H9 (cell line): ENCODE measurements at regions not wholly inside any gene's neighbourhood (a gene's known extent, or its start where the extent isn't known, plus 50 kb on each side); places are given as distances from the start of the nearest gene placed in this dataset.

Source experiments
- DNase-seq: peaks from one replicate; pipeline ENCODE4 v3.0.0-alpha.2; 2017
- H2AFZ ChIP-seq: one replicate; pipeline ENCODE4 v1.6.1; 2013; ENCODE audit warnings: mild to moderate bottlenecking, low read length, control low read depth, moderate library complexity
- H2AK5ac ChIP-seq: 2 replicates; pipeline ENCODE4 v1.6.1; 2013; ENCODE audit warnings: low read length, control low read depth, mixed read lengths; ENCODE audit not compliant: insufficient read length
- H2BK120ac ChIP-seq: one replicate; pipeline ENCODE4 v1.6.1; 2013; ENCODE audit warnings: low read depth, mild to moderate bottlenecking, low read length, control low read depth, inconsistent platforms; ENCODE audit not compliant: poor library complexity, severe bottlenecking
- H2BK12ac ChIP-seq: 2 replicates; pipeline ENCODE4 v1.6.1; 2013; ENCODE audit warnings: low read length, control low read depth, mixed read lengths, low read depth; ENCODE audit not compliant: insufficient read length
- H2BK15ac ChIP-seq: 2 replicates; pipeline ENCODE4 v1.6.1; 2013; ENCODE audit warnings: low read depth, low read length, control low read depth
- H2BK20ac ChIP-seq: one replicate; pipeline ENCODE4 v1.6.1; 2013; ENCODE audit warnings: low read depth, mild to moderate bottlenecking, low read length, control low read depth, inconsistent platforms; ENCODE audit not compliant: poor library complexity, severe bottlenecking
- H2BK5ac ChIP-seq: 2 replicates; pipeline ENCODE4 v1.6.1; 2013; ENCODE audit warnings: low read length, control low read depth, mixed read lengths; ENCODE audit not compliant: insufficient read length
- H3K14ac ChIP-seq: 2 replicates; pipeline ENCODE4 v1.6.1; 2013; ENCODE audit warnings: low read length, control low read depth; ENCODE audit not compliant: insufficient read depth
- H3K18ac ChIP-seq: 2 replicates; pipeline ENCODE4 v1.6.1; 2013; ENCODE audit warnings: low read depth, mild to moderate bottlenecking, mixed read lengths, low read length, control low read depth; ENCODE audit not compliant: insufficient read length
- H3K23ac ChIP-seq: 2 replicates; pipeline ENCODE4 v1.6.1; 2013; ENCODE audit warnings: low read length, control low read depth, mixed read lengths, low read depth; ENCODE audit not compliant: insufficient read length
- H3K23me2 ChIP-seq: 2 replicates; pipeline ENCODE4 v1.6.1; 2013; ENCODE audit warnings: low read depth, mild to moderate bottlenecking, mixed read lengths, low read length, control low read depth; ENCODE audit not compliant: insufficient read length, poor library complexity, severe bottlenecking
- H3K27ac ChIP-seq: 2 replicates; pipeline ENCODE4 v1.5.1; 2013; ENCODE audit warnings: low read length, control low read depth, mixed read lengths, low read depth; ENCODE audit not compliant: insufficient read length
- H3K27me3 ChIP-seq: 2 replicates; pipeline ENCODE4 v1.6.1; 2013; ENCODE audit warnings: low read length, control low read depth, inconsistent platforms; ENCODE audit not compliant: insufficient read depth
- H3K4ac ChIP-seq: 2 replicates; pipeline ENCODE4 v1.6.1; 2013; ENCODE audit warnings: low read depth, mild to moderate bottlenecking, control low read depth, inconsistent platforms, low read length, moderate library complexity
- H3K4me1 ChIP-seq: 2 replicates; pipeline ENCODE4 v1.6.1; 2013; ENCODE audit warnings: low read length, control low read depth, inconsistent platforms; ENCODE audit not compliant: insufficient read depth
- H3K4me2 ChIP-seq: 2 replicates; pipeline ENCODE4 v1.6.1; 2013; ENCODE audit warnings: low read length, control low read depth, mixed read lengths; ENCODE audit not compliant: insufficient read length, insufficient read depth
- H3K56ac ChIP-seq: 2 replicates; pipeline ENCODE4 v1.6.1; 2013; ENCODE audit warnings: low read depth, mild to moderate bottlenecking, mixed read lengths, low read length, control low read depth; ENCODE audit not compliant: insufficient read length
- H3K79me1 ChIP-seq: 2 replicates; pipeline ENCODE4 v1.6.1; 2013; ENCODE audit warnings: low read depth, mild to moderate bottlenecking, moderate library complexity, low read length, control low read depth, inconsistent platforms; ENCODE audit not compliant: insufficient read depth, poor library complexity, severe bottlenecking
- H3K79me2 ChIP-seq: 2 replicates; pipeline ENCODE4 v1.6.1; 2013; ENCODE audit warnings: low read length, control low read depth, inconsistent platforms; ENCODE audit not compliant: insufficient read depth
- H3K9ac ChIP-seq: 2 replicates; pipeline ENCODE4 v1.6.1; 2013; ENCODE audit warnings: low read length, control low read depth, mixed read lengths; ENCODE audit not compliant: insufficient read length; ENCODE audit errors: extremely low read depth
- H3K9me3 ChIP-seq: one replicate; pipeline ENCODE4 v1.6.1; 2013; ENCODE audit warnings: low read depth, low read length, inconsistent platforms; ENCODE audit not compliant: control insufficient read depth
- H3T11ph ChIP-seq: one replicate; pipeline ENCODE4 v1.6.1; 2013; ENCODE audit warnings: mild to moderate bottlenecking, low read length, control low read depth, inconsistent platforms
- H4K20me1 ChIP-seq: one replicate; pipeline ENCODE4 v1.6.1; 2013; ENCODE audit not compliant: control insufficient read depth, insufficient read length, insufficient read depth
- H4K5ac ChIP-seq: 2 replicates; pipeline ENCODE4 v1.6.1; 2013; ENCODE audit warnings: low read depth, mild to moderate bottlenecking, mixed read lengths, low read length, control low read depth; ENCODE audit not compliant: insufficient read length
- H4K8ac ChIP-seq: replicated peaks from 2 replicates; pipeline ENCODE4 v1.6.1; 2013; ENCODE audit warnings: low read length, control low read depth, mixed read lengths, low read depth; ENCODE audit not compliant: insufficient read length
- H4K91ac ChIP-seq: 2 replicates; pipeline ENCODE4 v1.6.1; 2013; ENCODE audit warnings: low read depth, mild to moderate bottlenecking, moderate library complexity, mixed read lengths, low read length, control low read depth; ENCODE audit not compliant: insufficient read length
- H3K27ac Mint-ChIP-seq, 3 experiments: 2 replicates in 2 of 3; 3 replicates in 1 of 3; pipeline ENCODE4 v1.8.0; 2020 to 2021; ENCODE audit warnings: mixed read lengths in 3 of 3, mild to moderate bottlenecking in 1 of 3, moderate library complexity in 1 of 3
- H3K27me3 Mint-ChIP-seq: 2 replicates; pipeline ENCODE4 v1.8.0; 2021; ENCODE audit warnings: low read depth, mild to moderate bottlenecking, moderate library complexity, mixed read lengths
- H3K36me3 Mint-ChIP-seq, 3 experiments: 2 replicates in 2 of 3; 3 replicates in 1 of 3; pipeline ENCODE4 v1.8.0; 2020 to 2021; ENCODE audit warnings: low read depth in 3 of 3, mixed read lengths in 3 of 3; ENCODE audit not compliant: insufficient read depth in 1 of 3
- H3K4me1 Mint-ChIP-seq, 2 experiments: 2 replicates each; pipeline ENCODE4 v1.8.0; 2020; ENCODE audit warnings: mixed read lengths in 2 of 2
- H3K4me3 Mint-ChIP-seq, 2 experiments: 2 replicates in 1 of 2; 3 replicates in 1 of 2; pipeline ENCODE4 v1.8.0; 2020 to 2021; ENCODE audit warnings: mild to moderate bottlenecking in 2 of 2, mixed read lengths in 2 of 2, moderate library complexity in 1 of 2
- H3K9me3 Mint-ChIP-seq, 2 experiments: 2 replicates in 1 of 2; 3 replicates in 1 of 2; pipeline ENCODE4 v1.8.0; 2020; ENCODE audit warnings: mild to moderate bottlenecking in 2 of 2, mixed read lengths in 2 of 2, moderate library complexity in 1 of 2
- CTCF ChIP-seq: fragments of 200-600 bp; sonication (generic); conservative IDR thresholded peaks from 3 replicates; pipeline ENCODE4 v1.8.0; 2021; ENCODE audit warnings: antibody characterized with exemption, mild to moderate bottlenecking
- WGBS: extraction: QIAGEN DNeasy Blood & Tissue Kit; methylation state at CpG from one replicate; pipeline ENCODE4 v1.1.7; 2013; ENCODE audit warnings: missing lambda C conversion rate, low lambda C conversion rate, mixed read lengths; ENCODE audit not compliant: insufficient read length; ENCODE audit errors: extremely low coverage; 5-methylcytosine and 5-hydroxymethylcytosine counted together

GRCh38 chr10:44811072-44811471 lies 100.1 kb upstream of the TMEM72 start:
- Mint-ChIP-seq H3K4me3 (no peak overlapping the region), H3K27ac (no peak overlapping the region), H3K36me3 (peaks cover 0 to 8% (median 6%) of the 10 kb centered on the region in 3 experiments; a peak in 4 of 7 replicates), H3K27me3 (peaks cover 7% of the 10 kb centered on the region), H3K9me3 (peaks cover 3 to 12% of the 10 kb centered on the region in 2 experiments; a peak in 4 of 5 replicates), H3K4me1 (peaks cover 26 to 32% of the 10 kb centered on the region in 2 experiments)
- no peak overlapping the region for H3K14ac ChIP-seq
- H4K91ac ChIP-seq, result no peak overlapping the region
- WGBS, result no CpG with 5 or more reads among the region's 3 CpGs
- H3T11ph ChIP-seq, result no peak overlapping the region
- no peak for TF ChIP-seq CTCF
- H4K8ac ChIP-seq, result no peak overlapping the region
- H4K20me1 ChIP-seq, result no peaks in the 10 kb centered on the region
- H3K9ac ChIP-seq, result no peak overlapping the region
- H3K79me2 ChIP-seq, result no peaks in the 10 kb centered on the region
- H3K4me2 ChIP-seq, result no peak overlapping the region
- H3K56ac ChIP-seq, result no peak overlapping the region
- no peak overlapping the region for H3K23ac ChIP-seq
- H3K9me3 ChIP-seq, result no peaks in the 10 kb centered on the region
- H3K27ac ChIP-seq, result no peak overlapping the region
- H2BK120ac ChIP-seq, result peak overlapping the region; percentile 15
- H2AFZ ChIP-seq, result no peak overlapping the region
- no peak overlapping the region for H4K5ac ChIP-seq
- H2BK5ac ChIP-seq, result no peak overlapping the region
- no peak for DNase-seq
- no peak overlapping the region for H3K18ac ChIP-seq
- no peaks in the 10 kb centered on the region for H3K79me1 ChIP-seq
- H2BK12ac ChIP-seq, result no peak overlapping the region
- H2BK15ac ChIP-seq, result no peak overlapping the region
- no peaks in the 10 kb centered on the region for H3K27me3 ChIP-seq
- H2BK20ac ChIP-seq, result no peak overlapping the region
- H3K4me1 ChIP-seq, result peaks cover 2% of the 10 kb centered on the region
- H2AK5ac ChIP-seq, result no peak overlapping the region
- H3K23me2 ChIP-seq, result no peaks in the 10 kb centered on the region
- no peak overlapping the region for H3K4ac ChIP-seq
